HuH-7 (cell line): ENCODE measurements at regions not wholly inside any gene's neighbourhood (a gene's known extent, or its start where the extent isn't known, plus 50 kb on each side); places are given as distances from the start of the nearest gene placed in this dataset.

ENCODE experiments used
- DNase-seq: peaks from one replicate; pipeline ENCODE4 v3.0.0; 2011; ENCODE audit warnings: low spot score

GRCh38 chr2:7887441-7887840, 794.4 kb upstream of the ID2 start:
- DNase-seq: no peak

- no peak for DNase-seq
Observed at GRCh38 chr2:7888876-7889275, 793.0 kb upstream of the ID2 start.

GRCh38 chr2:7891312-7891711, 790.5 kb upstream of the ID2 start:
- DNase-seq: no peak

- no peak for DNase-seq
Observed at GRCh38 chr2:7895289-7895688, 786.6 kb upstream of the ID2 start.

- DNase-seq: no peak
Observed at GRCh38 chr2:7896940-7897487, 784.8 kb upstream of the ID2 start.

GRCh38 chr2:7899241-7899640, 782.6 kb upstream of the ID2 start:
- no peak for DNase-seq

- no peak for DNase-seq
Observed at GRCh38 chr2:7899923-7900322, 781.9 kb upstream of the ID2 start.

GRCh38 chr2:7900593-7900992, 781.3 kb upstream of the ID2 start:
- no peak for DNase-seq

GRCh38 chr2:7902251-7902765, 779.5 kb upstream of the ID2 start:
- no peak for DNase-seq

GRCh38 chr2:7904319-7904718, 777.5 kb upstream of the ID2 start:
- DNase-seq: no peak

- DNase-seq: no peak
Observed at GRCh38 chr2:7905756-7906155, 776.1 kb upstream of the ID2 start.

GRCh38 chr2:7906431-7906830, 775.4 kb upstream of the ID2 start:
- no peak for DNase-seq

GRCh38 chr2:7907041-7907440, 774.8 kb upstream of the ID2 start:
- DNase-seq: no peak

GRCh38 chr2:7910752-7911151, 771.1 kb upstream of the ID2 start:
- DNase-seq: no peak

GRCh38 chr2:7911196-7911595, 770.7 kb upstream of the ID2 start:
- no peak for DNase-seq

- no peak for DNase-seq
Observed at GRCh38 chr2:7913974-7914373, 767.9 kb upstream of the ID2 start.

- no peak for DNase-seq
Observed at GRCh38 chr2:7915302-7916091, 766.4 kb upstream of the ID2 start.

- no peak for DNase-seq
Observed at GRCh38 chr2:7916670-7917069, 765.2 kb upstream of the ID2 start.

- no peak for DNase-seq
Observed at GRCh38 chr2:7919510-7919909, 762.3 kb upstream of the ID2 start.

GRCh38 chr2:7924023-7924762, 757.7 kb upstream of the ID2 start:
- DNase-seq: no peak

- DNase-seq: no peak
Observed at GRCh38 chr2:7925506-7925905, 756.4 kb upstream of the ID2 start.

GRCh38 chr2:7927691-7928090, 754.2 kb upstream of the ID2 start:
- no peak for DNase-seq

GRCh38 chr2:7929281-7929680, 752.6 kb upstream of the ID2 start:
- no peak for DNase-seq
